ENCODE measurements at regions not wholly inside any gene's neighbourhood (a gene's known extent, or its start where the extent isn't known, plus 50 kb on each side); places are given as distances from the start of the nearest gene placed in this dataset.
A peak's percentile ranks its signal among the peaks of the same experiment; 100 is the strongest.
"Not testable (repeated sequence)": the region's sequence is repeated elsewhere in the genome, so short reads cannot be mapped to it uniquely, and the experiment has no call there.

DNA sequence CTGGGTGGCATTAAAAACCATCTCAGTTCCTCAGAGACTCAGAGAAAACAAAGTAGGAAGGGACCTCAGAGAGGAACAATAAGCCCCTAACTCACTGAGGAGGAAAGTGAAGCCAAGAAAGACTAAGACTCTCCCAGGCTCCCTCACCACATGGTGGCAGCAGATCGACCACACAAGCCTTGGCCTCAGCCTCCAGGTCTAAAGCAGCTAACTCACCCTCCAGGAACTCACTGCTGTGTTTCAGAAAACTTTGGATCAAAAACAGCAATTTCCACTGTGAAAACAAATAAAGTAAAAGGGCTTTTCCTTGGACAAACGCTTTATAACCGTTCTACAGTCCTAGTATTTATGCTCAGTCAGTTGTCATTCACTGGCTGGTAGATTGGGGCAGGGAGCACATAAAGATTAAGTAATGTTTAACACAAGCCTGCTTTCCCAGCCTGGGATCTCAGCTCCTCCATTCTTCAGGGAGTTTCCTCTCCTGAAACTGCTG, 137.4 kb downstream of the PPIAL4G start:
- WGBS: 0% methylated on average over 2 of the region's 3 CpGs
- H3K4me3 ChIP-seq (ENCODE audit: insufficient read depth in 1 of 2, low read depth in 1 of 2, low read length in 2 of 2); H3K79me1 ChIP-seq (replicated peaks; ENCODE audit: low read length, poor library complexity, severe bottlenecking); H3K4me2 ChIP-seq (ENCODE audit: low read length, poor library complexity, severe bottlenecking); H4K91ac ChIP-seq (ENCODE audit: low read length); H3K4me1 ChIP-seq (ENCODE audit: control insufficient read depth, insufficient read depth, low read depth, low read length); H3K18ac ChIP-seq (ENCODE audit: low read depth in 1 of 2, low read length in 2 of 2); H4K8ac ChIP-seq (ENCODE audit: low read length); H3K14ac ChIP-seq (ENCODE audit: low read length in 2 of 2); H3K23ac ChIP-seq (ENCODE audit: low read length in 2 of 2); H2BK15ac ChIP-seq (ENCODE audit: low read depth, poor library complexity, severe bottlenecking); H3K36me3 ChIP-seq (ENCODE audit: control insufficient read depth in 1 of 2, insufficient read depth in 2 of 2, low read depth in 1 of 2, low read length in 2 of 2); H3K9me3 ChIP-seq (ENCODE audit: control insufficient read depth, low read length); H2BK5ac ChIP-seq (ENCODE audit: low read depth, low read length, poor library complexity, severe bottlenecking); H2AFZ ChIP-seq (ENCODE audit: low read depth, low read length); H2BK120ac ChIP-seq (ENCODE audit: low read depth, low read length); H3K27ac ChIP-seq (ENCODE audit: low read length, poor library complexity, severe bottlenecking); H2AK5ac ChIP-seq (ENCODE audit: low read length, severe bottlenecking); H2BK12ac ChIP-seq (ENCODE audit: low read length in 2 of 2); H3K4ac ChIP-seq (ENCODE audit: low read depth in 1 of 2, low read length in 2 of 2): not testable (repeated sequence)
- peak overlapping the region; percentile 14 for H3K9ac ChIP-seq (ENCODE audit: low read length)
- peaks cover 12 to 32% of the 10 kb centered on the region in 2 experiments for H3K27me3 ChIP-seq (ENCODE audit: control insufficient read depth in 1 of 2, insufficient read depth in 1 of 2, low read length in 2 of 2)
- DNase-seq: peak; percentile 47

DNA sequence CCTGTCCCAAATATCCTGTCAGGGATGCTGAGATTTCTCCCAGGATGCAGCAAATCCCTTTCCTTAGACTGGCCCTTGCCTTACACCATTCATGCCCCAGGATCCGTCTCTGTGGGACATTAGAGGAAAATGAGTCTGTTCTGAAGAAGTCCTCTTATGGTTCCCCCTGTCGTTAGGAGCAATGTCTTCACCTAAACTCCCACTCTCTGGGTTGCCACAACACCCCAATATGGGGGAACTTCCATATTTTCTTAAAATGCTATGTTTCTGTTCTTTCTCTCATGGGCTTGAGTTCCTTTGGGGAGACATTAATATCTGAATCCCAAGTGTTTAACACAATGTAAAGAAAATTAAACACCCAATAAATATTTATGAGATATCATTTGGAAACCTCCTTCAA, 138.5 kb downstream of the PPIAL4G start:
- 100% methylated on average over 1 of the region's 2 CpGs for WGBS
- not testable (repeated sequence) for H3K9ac ChIP-seq (ENCODE audit: low read length); H2AFZ ChIP-seq (ENCODE audit: low read depth, low read length); H3K14ac ChIP-seq (ENCODE audit: low read length in 2 of 2); H3K9me3 ChIP-seq (ENCODE audit: control insufficient read depth, low read length); H3K4ac ChIP-seq (ENCODE audit: low read depth in 1 of 2, low read length in 2 of 2); H2AK5ac ChIP-seq (ENCODE audit: low read length, severe bottlenecking); H2BK12ac ChIP-seq (ENCODE audit: low read length in 2 of 2); H3K18ac ChIP-seq (ENCODE audit: low read depth in 1 of 2, low read length in 2 of 2); DNase-seq; H2BK5ac ChIP-seq (ENCODE audit: low read depth, low read length, poor library complexity, severe bottlenecking); H3K79me1 ChIP-seq (replicated peaks; ENCODE audit: low read length, poor library complexity, severe bottlenecking); H2BK15ac ChIP-seq (ENCODE audit: low read depth, poor library complexity, severe bottlenecking); H3K4me3 ChIP-seq (ENCODE audit: insufficient read depth in 1 of 2, low read depth in 1 of 2, low read length in 2 of 2); H4K91ac ChIP-seq (ENCODE audit: low read length); H3K4me1 ChIP-seq (ENCODE audit: control insufficient read depth, insufficient read depth, low read depth, low read length); H3K27ac ChIP-seq (ENCODE audit: low read length, poor library complexity, severe bottlenecking); H4K8ac ChIP-seq (ENCODE audit: low read length); H3K4me2 ChIP-seq (ENCODE audit: low read length, poor library complexity, severe bottlenecking); H2BK120ac ChIP-seq (ENCODE audit: low read depth, low read length); H3K23ac ChIP-seq (ENCODE audit: low read length in 2 of 2); H3K36me3 ChIP-seq (ENCODE audit: control insufficient read depth in 1 of 2, insufficient read depth in 2 of 2, low read depth in 1 of 2, low read length in 2 of 2)
- H3K27me3 ChIP-seq (ENCODE audit: control insufficient read depth in 1 of 2, insufficient read depth in 1 of 2, low read length in 2 of 2): peaks cover 4 to 22% of the 10 kb centered on the region in 2 experiments

GRCh38 chr1:148341729-148342128, 141.4 kb downstream of the PPIAL4G start:
- H2BK12ac ChIP-seq (ENCODE audit: low read length in 2 of 2); H3K14ac ChIP-seq (ENCODE audit: low read length in 2 of 2); H3K27ac ChIP-seq (ENCODE audit: low read length, poor library complexity, severe bottlenecking); H3K4me2 ChIP-seq (ENCODE audit: low read length, poor library complexity, severe bottlenecking); H3K27me3 ChIP-seq (ENCODE audit: control insufficient read depth in 1 of 2, insufficient read depth in 1 of 2, low read length in 2 of 2); H2AK5ac ChIP-seq (ENCODE audit: low read length, severe bottlenecking); DNase-seq; H2BK5ac ChIP-seq (ENCODE audit: low read depth, low read length, poor library complexity, severe bottlenecking); H2AFZ ChIP-seq (ENCODE audit: low read depth, low read length); H3K23ac ChIP-seq (ENCODE audit: low read length in 2 of 2); H4K91ac ChIP-seq (ENCODE audit: low read length); H2BK15ac ChIP-seq (ENCODE audit: low read depth, poor library complexity, severe bottlenecking); H2BK120ac ChIP-seq (ENCODE audit: low read depth, low read length); H3K18ac ChIP-seq (ENCODE audit: low read depth in 1 of 2, low read length in 2 of 2); H3K36me3 ChIP-seq (ENCODE audit: control insufficient read depth in 1 of 2, insufficient read depth in 2 of 2, low read depth in 1 of 2, low read length in 2 of 2); H3K4me3 ChIP-seq (ENCODE audit: insufficient read depth in 1 of 2, low read depth in 1 of 2, low read length in 2 of 2); H3K9ac ChIP-seq (ENCODE audit: low read length); H3K4ac ChIP-seq (ENCODE audit: low read depth in 1 of 2, low read length in 2 of 2); H3K9me3 ChIP-seq (ENCODE audit: control insufficient read depth, low read length); H3K4me1 ChIP-seq (ENCODE audit: control insufficient read depth, insufficient read depth, low read depth, low read length); H4K8ac ChIP-seq (ENCODE audit: low read length); H3K79me1 ChIP-seq (replicated peaks; ENCODE audit: low read length, poor library complexity, severe bottlenecking): not testable (repeated sequence)
- WGBS: 100% methylated on average over 1 of the region's 1 CpG

- DNase-seq: peak; percentile 34
- H3K4me2 ChIP-seq (ENCODE audit: low read length, poor library complexity, severe bottlenecking); H2AK5ac ChIP-seq (ENCODE audit: low read length, severe bottlenecking); H3K4me1 ChIP-seq (ENCODE audit: control insufficient read depth, insufficient read depth, low read depth, low read length); H2BK5ac ChIP-seq (ENCODE audit: low read depth, low read length, poor library complexity, severe bottlenecking); H3K23ac ChIP-seq (ENCODE audit: low read length in 2 of 2); H3K14ac ChIP-seq (ENCODE audit: low read length in 2 of 2); H4K91ac ChIP-seq (ENCODE audit: low read length); H3K36me3 ChIP-seq (ENCODE audit: control insufficient read depth in 1 of 2, insufficient read depth in 2 of 2, low read depth in 1 of 2, low read length in 2 of 2); H3K79me1 ChIP-seq (replicated peaks; ENCODE audit: low read length, poor library complexity, severe bottlenecking); H3K9ac ChIP-seq (ENCODE audit: low read length); H3K27me3 ChIP-seq (ENCODE audit: control insufficient read depth in 1 of 2, insufficient read depth in 1 of 2, low read length in 2 of 2); H2BK15ac ChIP-seq (ENCODE audit: low read depth, poor library complexity, severe bottlenecking); H3K4me3 ChIP-seq (ENCODE audit: insufficient read depth in 1 of 2, low read depth in 1 of 2, low read length in 2 of 2); H2BK12ac ChIP-seq (ENCODE audit: low read length in 2 of 2); H3K27ac ChIP-seq (ENCODE audit: low read length, poor library complexity, severe bottlenecking); H2BK120ac ChIP-seq (ENCODE audit: low read depth, low read length); H3K4ac ChIP-seq (ENCODE audit: low read depth in 1 of 2, low read length in 2 of 2); H2AFZ ChIP-seq (ENCODE audit: low read depth, low read length); H3K9me3 ChIP-seq (ENCODE audit: control insufficient read depth, low read length); H3K18ac ChIP-seq (ENCODE audit: low read depth in 1 of 2, low read length in 2 of 2); H4K8ac ChIP-seq (ENCODE audit: low read length): not testable (repeated sequence)
- 65% methylated on average over 4 of the region's 5 CpGs for WGBS
Measured at GRCh38 chr1:148336121-148336918, 146.8 kb downstream of the PPIAL4G start.

Measured in mesenchymal stem cell (in vitro differentiated cells and primary cell).